ENCODE measurements at regions not wholly inside any gene's neighbourhood (a gene's known extent, or its start where the extent isn't known, plus 50 kb on each side); places are given as distances from the start of the nearest gene placed in this dataset.

DNA sequence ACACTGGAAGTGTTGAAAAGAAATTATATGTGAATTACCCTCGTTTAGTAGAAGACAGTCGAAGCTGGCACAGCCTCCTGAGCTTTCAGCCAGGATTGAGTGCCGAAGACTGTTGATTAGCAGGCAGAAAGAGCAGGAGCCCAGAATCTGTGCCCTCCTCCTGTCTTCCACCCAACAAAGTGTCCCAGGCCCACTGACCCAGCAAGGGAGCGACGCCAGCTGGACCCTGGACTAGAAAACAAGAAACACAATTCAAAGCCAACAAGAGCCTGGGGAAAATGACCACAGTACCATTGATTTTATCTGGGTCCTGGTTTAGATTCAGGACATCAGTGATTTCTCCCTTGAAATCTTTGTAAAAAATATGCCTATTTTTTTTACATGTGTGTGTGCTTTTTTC, 120.7 kb downstream of the RXFP2 start:
- TF ChIP-seq SPI1 (IDR thresholded peaks at IDR 0.05; ENCODE audit: low read depth, low read length) (no peak), POLR2A (IDR thresholded peaks at IDR 0.05; ENCODE audit: low read depth, low read length) (no peak), TAF1 (IDR thresholded peaks at IDR 0.05; ENCODE audit: low read depth, low read length) (no peak), POLR2AphosphoS5 (IDR thresholded peaks at IDR 0.05; ENCODE audit: low read depth, low read length) (no peak), PAX5 (IDR thresholded peaks at IDR 0.05; ENCODE audit: insufficient read depth, low read length, severe bottlenecking) (no peak), POU2F2 (IDR thresholded peaks at IDR 0.05; ENCODE audit: low read depth, low read length) (no peak)
